Spleen (tissue), 7 donors: ENCODE measurements at regions not wholly inside any gene's neighbourhood (a gene's known extent, or its start where the extent isn't known, plus 50 kb on each side); places are given as distances from the start of the nearest gene placed in this dataset.

ENCODE experiments used
- CTCF ChIP-seq, 11 experiments: fragments of 200-600 bp in 7 of 11; fragments of 450-650 bp in 4 of 11; sonication (generic) in 4 of 11; IDR thresholded peaks in 8 of 11; conservative IDR thresholded peaks in 3 of 11; 1 replicate in 7 of 11; 2 replicates in 4 of 11; pipeline versions ENCODE4 v1.4.0 to v1.8.0; 2016 to 2021; ENCODE audit warnings: antibody characterized with exemption in 11 of 11, inconsistent platforms in 4 of 11, mild to moderate bottlenecking in 1 of 11
- POLR2A ChIP-seq, 3 donors: fragments of 450-650 bp; IDR thresholded peaks; one replicate each; pipeline ENCODE4 v1.5.1; 2017; ENCODE audit warnings: antibody characterized with exemption in 3 of 3, mild to moderate bottlenecking in 1 of 3
- donor health status: DM: no; HTN: no; CAD: no; lungs with moderate emphysema.
- donor health status: DM: no; HTN: no; CAD: no.
- donor health status: DM: no; HTN: no; CAD: no.

- TF ChIP-seq CTCF (IDR thresholded peaks at IDR 0.05 in 8 of 11, conservative IDR thresholded peaks at IDR 0.05 in 3 of 11) (no peak), POLR2A (IDR thresholded peaks at IDR 0.05) (no peak)
These were observed 471.1 kb upstream of the KIRREL3 start for GRCh38 chr11:127471662-127472061.
